AG08395 (cell line): ENCODE measurements at regions not wholly inside any gene's neighbourhood (a gene's known extent, or its start where the extent isn't known, plus 50 kb on each side); places are given as distances from the start of the nearest gene placed in this dataset.
"Not testable (repeated sequence)": the region's sequence is repeated elsewhere in the genome, so short reads cannot be mapped to it uniquely, and the experiment has no call there.

Experiments used
- DNase-seq: peaks from one replicate; pipeline ENCODE4 v3.0.0; 2012; ENCODE audit warnings: mixed read lengths, low spot score

- DNase-seq = no peak
Observed at GRCh38 chr5:96528826-96529474, 95.9 kb upstream of the PCSK1 start.

- no peak for DNase-seq
Observed at GRCh38 chr5:96529559-96529958, 96.5 kb upstream of the PCSK1 start.

GRCh38 chr5:96530901-96531300 lies 97.9 kb upstream of the PCSK1 start:
- no peak for DNase-seq

- DNase-seq = no peak
Observed at GRCh38 chr5:96533371-96533770, 100.3 kb upstream of the PCSK1 start.

- DNase-seq = peak; percentile 46
Observed at GRCh38 chr5:96537386-96537785, 104.3 kb upstream of the PCSK1 start.

GRCh38 chr5:96538808-96539250 lies 105.8 kb upstream of the PCSK1 start:
- DNase-seq = no peak

- DNase-seq = no peak
Observed at GRCh38 chr5:96546120-96546519, 113.1 kb upstream of the PCSK1 start.

- DNase-seq = no peak
Observed at GRCh38 chr5:96547486-96547885, 114.4 kb upstream of the PCSK1 start.

GRCh38 chr5:96548905-96549304 lies 113.3 kb upstream of the CAST start:
- DNase-seq = no peak

- not testable (repeated sequence) for DNase-seq
Observed at GRCh38 chr5:96560857-96561256, 101.3 kb upstream of the CAST start.

GRCh38 chr5:96562614-96563013 lies 99.6 kb upstream of the CAST start:
- DNase-seq = peak; percentile 30

- no peak for DNase-seq
Observed at GRCh38 chr5:96563816-96564215, 98.4 kb upstream of the CAST start.

GRCh38 chr5:96565582-96566265 lies 96.5 kb upstream of the CAST start:
- DNase-seq = peak; percentile 56

- DNase-seq = peak; percentile 65
Observed at GRCh38 chr5:96566833-96567587, 95.2 kb upstream of the CAST start.

GRCh38 chr5:96569332-96569731 lies 92.8 kb upstream of the CAST start:
- no peak for DNase-seq

- DNase-seq = no peak
Observed at GRCh38 chr5:96569770-96570169, 92.4 kb upstream of the CAST start.

GRCh38 chr5:96572864-96573512 lies 89.2 kb upstream of the CAST start:
- peak; percentile 89 for DNase-seq

- DNase-seq = no peak
Observed at GRCh38 chr5:96573513-96573894, 88.7 kb upstream of the CAST start.

- no peak for DNase-seq
Observed at GRCh38 chr5:96576876-96577275, 85.3 kb upstream of the CAST start.

- peak; percentile 21 for DNase-seq
Observed at GRCh38 chr5:96577909-96578308, 84.3 kb upstream of the CAST start.

- DNase-seq = no peak
Observed at GRCh38 chr5:96579711-96580110, 82.5 kb upstream of the CAST start.

- no peak for DNase-seq
Observed at GRCh38 chr5:96582343-96582742, 79.8 kb upstream of the CAST start.

GRCh38 chr5:96584712-96585111 lies 77.5 kb upstream of the CAST start:
- no peak for DNase-seq
